Ishikawa (cell line): ENCODE measurements at regions not wholly inside any gene's neighbourhood (a gene's known extent, or its start where the extent isn't known, plus 50 kb on each side); places are given as distances from the start of the nearest gene placed in this dataset.

ENCODE experiments used
- CEBPB ChIP-seq: IDR thresholded peaks from 2 replicates; pipeline ENCODE4 v1.6.1; 2012
- CREB1 ChIP-seq: IDR thresholded peaks from 2 replicates; pipeline ENCODE4 v1.6.1; 2012; ENCODE audit warnings: low read depth
- EGR1 ChIP-seq: IDR thresholded peaks from 2 replicates; pipeline ENCODE4 v1.6.1; 2012
- EP300 ChIP-seq: IDR thresholded peaks from 2 replicates; pipeline ENCODE4 v1.6.1; 2012; ENCODE audit warnings: borderline replicate concordance
- FOXM1 ChIP-seq: IDR thresholded peaks from 2 replicates; pipeline ENCODE4 v1.6.1; 2012; ENCODE audit warnings: low read depth, borderline replicate concordance
- NFIC ChIP-seq: IDR thresholded peaks from 2 replicates; pipeline ENCODE4 v1.6.1; 2012
- RAD21 ChIP-seq: IDR thresholded peaks from 2 replicates; pipeline ENCODE4 v1.6.1; 2012; ENCODE audit warnings: low read depth
- TAF1 ChIP-seq: IDR thresholded peaks from 2 replicates; pipeline ENCODE4 v1.6.1; 2012; ENCODE audit warnings: low read depth, mild to moderate bottlenecking
- TCF12 ChIP-seq: IDR thresholded peaks from 2 replicates; pipeline ENCODE4 v1.6.1; 2012; ENCODE audit warnings: low read depth
- TEAD4 ChIP-seq: IDR thresholded peaks from 2 replicates; pipeline ENCODE4 v1.6.1; 2012
- YY1 ChIP-seq: IDR thresholded peaks from 2 replicates; pipeline ENCODE4 v1.6.1; 2012; ENCODE audit warnings: low read depth
- ZBTB7A ChIP-seq: IDR thresholded peaks from 2 replicates; pipeline ENCODE4 v1.6.1; 2012; ENCODE audit warnings: low read depth
- TF ChIP-seq, protein P1 (sequence below): IDR thresholded peaks from 2 replicates; pipeline ENCODE4 v1.6.1; 2012
- TF ChIP-seq, protein P2 (sequence below): IDR thresholded peaks from 2 replicates; pipeline ENCODE4 v1.6.1; 2012
- TF ChIP-seq, protein P3 (sequence below): IDR thresholded peaks from 2 replicates; pipeline ENCODE4 v1.6.1; 2012; ENCODE audit warnings: low read depth, mild to moderate bottlenecking

DNA sequence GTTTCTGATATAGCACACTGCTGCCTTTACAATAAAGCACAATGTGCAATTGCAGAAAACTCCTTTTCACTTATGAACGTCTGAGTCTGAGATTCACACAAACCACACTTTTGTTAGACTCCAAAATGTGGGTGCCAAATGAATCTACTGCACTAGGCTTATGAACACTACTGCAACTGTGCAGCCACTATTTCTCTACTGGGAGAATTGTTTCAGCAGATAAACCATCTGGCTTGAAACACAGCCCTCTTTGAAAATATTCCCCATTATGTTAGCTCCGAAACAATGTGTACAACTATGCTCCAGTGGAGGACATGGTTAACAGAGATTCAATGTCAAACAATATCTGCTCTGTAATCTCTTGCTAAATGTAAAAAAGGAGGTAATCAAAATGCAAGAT lies 188.7 kb upstream of the ZEB2 start:
- TF ChIP-seq CEBPB, result no peak
- TF ChIP-seq TAF1, result no peak
- TF ChIP-seq TCF12, result no peak
- no peak for TF ChIP-seq EGR1
- no peak for TF ChIP-seq YY1
- no peak for TF ChIP-seq TEAD4
- TF ChIP-seq, protein P1, sequence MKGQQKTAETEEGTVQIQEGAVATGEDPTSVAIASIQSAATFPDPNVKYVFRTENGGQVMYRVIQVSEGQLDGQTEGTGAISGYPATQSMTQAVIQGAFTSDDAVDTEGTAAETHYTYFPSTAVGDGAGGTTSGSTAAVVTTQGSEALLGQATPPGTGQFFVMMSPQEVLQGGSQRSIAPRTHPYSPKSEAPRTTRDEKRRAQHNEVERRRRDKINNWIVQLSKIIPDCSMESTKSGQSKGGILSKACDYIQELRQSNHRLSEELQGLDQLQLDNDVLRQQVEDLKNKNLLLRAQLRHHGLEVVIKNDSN, result no peak
- TF ChIP-seq FOXM1, result no peak
- TF ChIP-seq EP300, result no peak
- TF ChIP-seq, protein P2, sequence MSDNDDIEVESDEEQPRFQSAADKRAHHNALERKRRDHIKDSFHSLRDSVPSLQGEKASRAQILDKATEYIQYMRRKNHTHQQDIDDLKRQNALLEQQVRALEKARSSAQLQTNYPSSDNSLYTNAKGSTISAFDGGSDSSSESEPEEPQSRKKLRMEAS, result no peak
- TF ChIP-seq RAD21, result no peak
- TF ChIP-seq ZBTB7A, result no peak
- no peak for TF ChIP-seq NFIC

DNA sequence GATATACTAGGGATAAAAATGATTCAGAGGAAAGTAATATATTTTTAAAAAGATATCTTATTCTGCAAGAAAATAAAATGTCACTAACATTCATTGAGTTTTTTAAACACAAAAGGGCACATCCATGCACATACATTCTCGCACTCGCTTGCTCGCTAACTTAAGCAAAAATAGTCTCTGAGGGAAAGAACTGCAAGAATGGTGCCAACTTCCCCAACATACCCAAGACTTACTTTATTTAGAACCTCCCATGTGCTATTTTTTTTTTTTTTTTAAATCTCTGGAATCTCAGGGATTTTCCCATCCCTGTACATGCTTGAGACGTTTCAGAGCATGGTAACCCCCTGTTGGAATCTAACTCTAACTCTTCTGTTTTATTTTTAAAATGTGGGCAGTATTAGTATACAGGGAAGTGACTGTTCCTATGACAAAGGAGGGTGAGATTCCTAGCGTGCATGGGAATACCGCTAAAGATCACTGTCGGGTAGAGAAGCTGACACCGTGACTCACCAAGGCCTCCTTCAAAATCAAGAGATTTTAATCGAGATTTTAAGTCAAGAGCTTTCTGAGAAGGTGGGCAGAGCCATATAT lies 187.9 kb upstream of the ZEB2 start:
- TF ChIP-seq, protein P2, result no peak
- TF ChIP-seq TAF1 (no peak), ZBTB7A (no peak), CEBPB (no peak), NFIC (no peak), TCF12 (no peak), TEAD4 (no peak), YY1 (no peak), RAD21 (no peak), EGR1 (no peak), CREB1 (no peak), FOXM1 (no peak), EP300 (no peak)
- TF ChIP-seq, protein P1, result no peak
- TF ChIP-seq, protein P3, sequence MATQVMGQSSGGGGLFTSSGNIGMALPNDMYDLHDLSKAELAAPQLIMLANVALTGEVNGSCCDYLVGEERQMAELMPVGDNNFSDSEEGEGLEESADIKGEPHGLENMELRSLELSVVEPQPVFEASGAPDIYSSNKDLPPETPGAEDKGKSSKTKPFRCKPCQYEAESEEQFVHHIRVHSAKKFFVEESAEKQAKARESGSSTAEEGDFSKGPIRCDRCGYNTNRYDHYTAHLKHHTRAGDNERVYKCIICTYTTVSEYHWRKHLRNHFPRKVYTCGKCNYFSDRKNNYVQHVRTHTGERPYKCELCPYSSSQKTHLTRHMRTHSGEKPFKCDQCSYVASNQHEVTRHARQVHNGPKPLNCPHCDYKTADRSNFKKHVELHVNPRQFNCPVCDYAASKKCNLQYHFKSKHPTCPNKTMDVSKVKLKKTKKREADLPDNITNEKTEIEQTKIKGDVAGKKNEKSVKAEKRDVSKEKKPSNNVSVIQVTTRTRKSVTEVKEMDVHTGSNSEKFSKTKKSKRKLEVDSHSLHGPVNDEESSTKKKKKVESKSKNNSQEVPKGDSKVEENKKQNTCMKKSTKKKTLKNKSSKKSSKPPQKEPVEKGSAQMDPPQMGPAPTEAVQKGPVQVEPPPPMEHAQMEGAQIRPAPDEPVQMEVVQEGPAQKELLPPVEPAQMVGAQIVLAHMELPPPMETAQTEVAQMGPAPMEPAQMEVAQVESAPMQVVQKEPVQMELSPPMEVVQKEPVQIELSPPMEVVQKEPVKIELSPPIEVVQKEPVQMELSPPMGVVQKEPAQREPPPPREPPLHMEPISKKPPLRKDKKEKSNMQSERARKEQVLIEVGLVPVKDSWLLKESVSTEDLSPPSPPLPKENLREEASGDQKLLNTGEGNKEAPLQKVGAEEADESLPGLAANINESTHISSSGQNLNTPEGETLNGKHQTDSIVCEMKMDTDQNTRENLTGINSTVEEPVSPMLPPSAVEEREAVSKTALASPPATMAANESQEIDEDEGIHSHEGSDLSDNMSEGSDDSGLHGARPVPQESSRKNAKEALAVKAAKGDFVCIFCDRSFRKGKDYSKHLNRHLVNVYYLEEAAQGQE, result no peak

DNA sequence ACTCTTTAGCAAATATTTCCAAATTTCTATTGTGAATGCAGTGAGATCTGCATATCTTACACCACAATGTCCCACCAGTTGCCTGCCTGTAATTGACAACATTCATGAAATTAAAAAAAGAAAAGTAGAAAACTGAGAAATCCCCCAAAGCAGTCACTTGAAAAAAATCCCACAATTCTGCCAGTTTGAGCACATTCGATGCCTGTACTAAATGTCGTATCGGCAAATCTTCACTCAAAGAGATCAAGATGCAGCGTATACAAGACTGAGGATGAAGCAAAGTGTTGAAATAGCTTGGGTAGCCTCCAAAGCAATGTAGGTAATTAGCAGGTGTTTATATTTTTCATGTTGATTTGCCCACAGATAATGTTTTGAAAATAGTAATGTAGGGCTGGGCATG lies 186.7 kb upstream of the ZEB2 start:
- TF ChIP-seq, protein P2, result no peak
- TF ChIP-seq RAD21 (no peak), CREB1 (no peak), EP300 (no peak), CEBPB (no peak), NFIC (no peak), YY1 (no peak), EGR1 (no peak), TEAD4 (no peak), ZBTB7A (no peak), TAF1 (no peak), FOXM1 (no peak), TCF12 (no peak)
- TF ChIP-seq, protein P3, result no peak
- TF ChIP-seq, protein P1, result no peak

DNA sequence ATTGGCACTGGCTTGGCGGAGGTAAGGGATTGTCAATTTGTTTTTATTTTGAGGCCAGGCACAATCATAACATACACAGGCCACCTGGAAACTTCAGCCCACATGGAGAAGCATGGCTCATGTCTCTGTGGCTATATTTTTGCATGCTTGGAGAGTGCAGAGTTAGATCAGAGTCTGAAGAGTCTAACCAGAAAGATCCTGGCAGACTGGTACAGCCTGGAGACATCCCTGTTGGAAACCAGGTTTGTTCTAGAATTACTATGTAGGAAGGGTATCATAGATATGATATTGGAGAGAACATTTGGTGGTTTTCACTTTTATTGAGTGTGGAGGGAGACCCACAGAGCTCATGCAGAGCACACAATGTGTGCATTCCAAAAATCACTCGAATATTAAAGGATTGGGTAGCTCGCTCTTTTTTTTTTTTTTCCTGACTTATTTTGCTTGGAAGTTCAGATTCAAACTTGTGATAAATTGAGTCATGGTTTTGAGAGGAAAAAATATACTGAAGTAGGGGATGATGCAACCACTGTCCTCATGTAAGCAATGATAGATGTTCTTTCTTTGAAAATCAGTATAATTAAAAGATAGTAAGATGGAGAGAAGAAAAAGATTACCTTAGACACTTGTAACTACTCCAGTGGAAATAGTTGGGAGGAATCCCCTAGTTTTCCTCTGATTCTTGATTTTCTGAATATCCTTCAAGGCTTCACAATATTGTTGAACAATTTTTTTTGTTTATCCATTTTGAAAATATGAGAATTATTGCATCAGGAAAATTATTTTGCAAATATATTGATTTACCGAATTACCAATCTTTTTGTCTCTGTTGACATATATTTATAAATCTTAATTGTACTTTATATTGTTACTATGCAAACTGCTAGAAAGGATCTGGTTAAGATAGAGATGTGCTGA lies 185.7 kb upstream of the ZEB2 start:
- TF ChIP-seq FOXM1 (no peak), ZBTB7A (no peak), EGR1 (no peak), TEAD4 (no peak), EP300 (no peak), YY1 (no peak), TCF12 (no peak), CEBPB (no peak), TAF1 (no peak), CREB1 (no peak), NFIC (no peak), RAD21 (no peak)
- TF ChIP-seq, protein P2, result no peak
- TF ChIP-seq, protein P1, result no peak
- TF ChIP-seq, protein P3, result no peak
